ENCODE measurements at regions not wholly inside any gene's neighbourhood (a gene's known extent, or its start where the extent isn't known, plus 50 kb on each side); places are given as distances from the start of the nearest gene placed in this dataset.

DNA sequence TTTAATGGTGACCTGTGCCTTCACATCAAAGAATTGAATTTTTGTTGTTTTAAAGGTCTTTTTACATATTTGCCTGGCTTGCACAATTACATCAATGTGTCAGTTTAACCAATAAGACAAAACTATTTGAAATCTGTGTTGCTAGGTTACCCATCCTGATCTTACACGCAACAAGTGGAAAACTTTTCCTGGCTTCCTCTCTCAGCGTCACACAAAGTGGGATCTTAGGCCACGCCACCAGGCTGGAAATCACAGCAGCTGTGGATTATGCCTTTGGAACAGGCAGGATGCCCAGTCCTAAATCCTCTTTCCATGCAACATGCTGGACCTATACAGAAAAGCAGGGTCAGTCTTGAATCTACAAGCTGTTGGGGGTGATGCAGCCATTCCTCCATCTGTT lies 298.2 kb upstream of the HNRNPA3 start:
- TF ChIP-seq, protein P1, sequence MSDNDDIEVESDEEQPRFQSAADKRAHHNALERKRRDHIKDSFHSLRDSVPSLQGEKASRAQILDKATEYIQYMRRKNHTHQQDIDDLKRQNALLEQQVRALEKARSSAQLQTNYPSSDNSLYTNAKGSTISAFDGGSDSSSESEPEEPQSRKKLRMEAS (IDR thresholded peaks at IDR 0.05) = no peak
- TF ChIP-seq, protein P2, sequence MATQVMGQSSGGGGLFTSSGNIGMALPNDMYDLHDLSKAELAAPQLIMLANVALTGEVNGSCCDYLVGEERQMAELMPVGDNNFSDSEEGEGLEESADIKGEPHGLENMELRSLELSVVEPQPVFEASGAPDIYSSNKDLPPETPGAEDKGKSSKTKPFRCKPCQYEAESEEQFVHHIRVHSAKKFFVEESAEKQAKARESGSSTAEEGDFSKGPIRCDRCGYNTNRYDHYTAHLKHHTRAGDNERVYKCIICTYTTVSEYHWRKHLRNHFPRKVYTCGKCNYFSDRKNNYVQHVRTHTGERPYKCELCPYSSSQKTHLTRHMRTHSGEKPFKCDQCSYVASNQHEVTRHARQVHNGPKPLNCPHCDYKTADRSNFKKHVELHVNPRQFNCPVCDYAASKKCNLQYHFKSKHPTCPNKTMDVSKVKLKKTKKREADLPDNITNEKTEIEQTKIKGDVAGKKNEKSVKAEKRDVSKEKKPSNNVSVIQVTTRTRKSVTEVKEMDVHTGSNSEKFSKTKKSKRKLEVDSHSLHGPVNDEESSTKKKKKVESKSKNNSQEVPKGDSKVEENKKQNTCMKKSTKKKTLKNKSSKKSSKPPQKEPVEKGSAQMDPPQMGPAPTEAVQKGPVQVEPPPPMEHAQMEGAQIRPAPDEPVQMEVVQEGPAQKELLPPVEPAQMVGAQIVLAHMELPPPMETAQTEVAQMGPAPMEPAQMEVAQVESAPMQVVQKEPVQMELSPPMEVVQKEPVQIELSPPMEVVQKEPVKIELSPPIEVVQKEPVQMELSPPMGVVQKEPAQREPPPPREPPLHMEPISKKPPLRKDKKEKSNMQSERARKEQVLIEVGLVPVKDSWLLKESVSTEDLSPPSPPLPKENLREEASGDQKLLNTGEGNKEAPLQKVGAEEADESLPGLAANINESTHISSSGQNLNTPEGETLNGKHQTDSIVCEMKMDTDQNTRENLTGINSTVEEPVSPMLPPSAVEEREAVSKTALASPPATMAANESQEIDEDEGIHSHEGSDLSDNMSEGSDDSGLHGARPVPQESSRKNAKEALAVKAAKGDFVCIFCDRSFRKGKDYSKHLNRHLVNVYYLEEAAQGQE (IDR thresholded peaks at IDR 0.05) = no peak
- TF ChIP-seq, protein P3, sequence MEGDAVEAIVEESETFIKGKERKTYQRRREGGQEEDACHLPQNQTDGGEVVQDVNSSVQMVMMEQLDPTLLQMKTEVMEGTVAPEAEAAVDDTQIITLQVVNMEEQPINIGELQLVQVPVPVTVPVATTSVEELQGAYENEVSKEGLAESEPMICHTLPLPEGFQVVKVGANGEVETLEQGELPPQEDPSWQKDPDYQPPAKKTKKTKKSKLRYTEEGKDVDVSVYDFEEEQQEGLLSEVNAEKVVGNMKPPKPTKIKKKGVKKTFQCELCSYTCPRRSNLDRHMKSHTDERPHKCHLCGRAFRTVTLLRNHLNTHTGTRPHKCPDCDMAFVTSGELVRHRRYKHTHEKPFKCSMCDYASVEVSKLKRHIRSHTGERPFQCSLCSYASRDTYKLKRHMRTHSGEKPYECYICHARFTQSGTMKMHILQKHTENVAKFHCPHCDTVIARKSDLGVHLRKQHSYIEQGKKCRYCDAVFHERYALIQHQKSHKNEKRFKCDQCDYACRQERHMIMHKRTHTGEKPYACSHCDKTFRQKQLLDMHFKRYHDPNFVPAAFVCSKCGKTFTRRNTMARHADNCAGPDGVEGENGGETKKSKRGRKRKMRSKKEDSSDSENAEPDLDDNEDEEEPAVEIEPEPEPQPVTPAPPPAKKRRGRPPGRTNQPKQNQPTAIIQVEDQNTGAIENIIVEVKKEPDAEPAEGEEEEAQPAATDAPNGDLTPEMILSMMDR (IDR thresholded peaks at IDR 0.05) = no peak
- TF ChIP-seq JUN (IDR thresholded peaks at IDR 0.05) = no peak
- TF ChIP-seq SMC3 (IDR thresholded peaks at IDR 0.05) = no peak
- no peak for TF ChIP-seq BHLHE40 (IDR thresholded peaks at IDR 0.05; ENCODE audit: low read depth, low read length)
- TF ChIP-seq RARB (CRISPR knock-in tag; IDR thresholded peaks at IDR 0.05) = no peak
- TF ChIP-seq, protein P4, sequence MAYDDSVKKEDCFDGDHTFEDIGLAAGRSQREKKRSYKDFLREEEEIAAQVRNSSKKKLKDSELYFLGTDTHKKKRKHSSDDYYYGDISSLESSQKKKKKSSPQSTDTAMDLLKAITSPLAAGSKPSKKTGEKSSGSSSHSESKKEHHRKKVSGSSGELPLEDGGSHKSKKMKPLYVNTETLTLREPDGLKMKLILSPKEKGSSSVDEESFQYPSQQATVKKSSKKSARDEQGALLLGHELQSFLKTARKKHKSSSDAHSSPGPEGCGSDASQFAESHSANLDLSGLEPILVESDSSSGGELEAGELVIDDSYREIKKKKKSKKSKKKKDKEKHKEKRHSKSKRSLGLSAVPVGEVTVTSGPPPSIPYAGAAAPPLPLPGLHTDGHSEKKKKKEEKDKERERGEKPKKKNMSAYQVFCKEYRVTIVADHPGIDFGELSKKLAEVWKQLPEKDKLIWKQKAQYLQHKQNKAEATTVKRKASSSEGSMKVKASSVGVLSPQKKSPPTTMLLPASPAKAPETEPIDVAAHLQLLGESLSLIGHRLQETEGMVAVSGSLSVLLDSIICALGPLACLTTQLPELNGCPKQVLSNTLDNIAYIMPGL (CRISPR knock-in tag; IDR thresholded peaks at IDR 0.05; ENCODE audit: borderline replicate concordance) = no peak
- no peak for TF ChIP-seq EP300 (IDR thresholded peaks at IDR 0.05)

Measured in A549 (cell line).